ENCODE measurements at regions not wholly inside any gene's neighbourhood (a gene's known extent, or its start where the extent isn't known, plus 50 kb on each side); places are given as distances from the start of the nearest gene placed in this dataset.

GRCh38 chr13:78201411-78201810, 282.8 kb upstream of the EDNRB start:
- TF ChIP-seq CTCF (IDR thresholded peaks at IDR 0.05), result no peak

DNA sequence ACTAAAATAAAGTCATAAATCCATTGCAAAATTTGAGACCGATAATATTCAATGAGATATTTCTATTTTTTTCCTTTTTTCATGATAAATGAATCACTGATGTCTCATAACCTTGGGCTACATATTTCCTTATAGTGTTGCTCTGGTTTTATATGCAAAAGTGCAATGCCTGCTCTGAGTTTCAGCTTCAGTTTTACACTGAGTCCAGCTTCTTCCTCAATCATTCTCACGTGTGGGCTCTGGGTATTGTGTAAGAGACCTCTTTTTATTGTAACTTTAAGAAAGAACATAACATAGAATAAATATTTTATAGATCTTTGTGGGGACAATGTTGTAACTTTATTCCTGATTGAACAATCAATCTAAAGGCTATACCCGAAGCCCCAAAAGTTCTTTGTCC, 280.2 kb upstream of the EDNRB start:
- no peak for TF ChIP-seq CTCF (IDR thresholded peaks at IDR 0.05)

DNA sequence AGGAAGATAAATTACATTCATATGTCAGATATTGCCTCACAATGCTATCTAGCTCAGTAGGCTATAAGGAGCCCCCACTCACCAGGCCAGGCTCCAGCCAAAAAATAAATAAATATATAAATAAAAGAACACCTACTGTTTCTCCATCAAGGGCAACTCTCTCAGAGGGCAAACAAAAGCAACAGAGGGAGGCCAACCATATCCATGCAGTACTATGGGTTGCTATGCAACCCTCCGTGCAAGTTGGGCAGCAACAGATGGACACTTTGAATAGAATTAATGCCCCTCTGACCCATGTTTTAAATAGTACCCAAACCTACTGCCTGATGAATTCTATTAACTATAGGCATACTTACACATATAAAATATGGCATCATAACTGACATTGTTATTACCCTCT, 279.8 kb upstream of the EDNRB start:
- no peak for TF ChIP-seq CTCF (IDR thresholded peaks at IDR 0.05)

- TF ChIP-seq CTCF (IDR thresholded peaks at IDR 0.05), result no peak
Observed at GRCh38 chr13:78197231-78197630, 278.6 kb upstream of the EDNRB start.

DNA sequence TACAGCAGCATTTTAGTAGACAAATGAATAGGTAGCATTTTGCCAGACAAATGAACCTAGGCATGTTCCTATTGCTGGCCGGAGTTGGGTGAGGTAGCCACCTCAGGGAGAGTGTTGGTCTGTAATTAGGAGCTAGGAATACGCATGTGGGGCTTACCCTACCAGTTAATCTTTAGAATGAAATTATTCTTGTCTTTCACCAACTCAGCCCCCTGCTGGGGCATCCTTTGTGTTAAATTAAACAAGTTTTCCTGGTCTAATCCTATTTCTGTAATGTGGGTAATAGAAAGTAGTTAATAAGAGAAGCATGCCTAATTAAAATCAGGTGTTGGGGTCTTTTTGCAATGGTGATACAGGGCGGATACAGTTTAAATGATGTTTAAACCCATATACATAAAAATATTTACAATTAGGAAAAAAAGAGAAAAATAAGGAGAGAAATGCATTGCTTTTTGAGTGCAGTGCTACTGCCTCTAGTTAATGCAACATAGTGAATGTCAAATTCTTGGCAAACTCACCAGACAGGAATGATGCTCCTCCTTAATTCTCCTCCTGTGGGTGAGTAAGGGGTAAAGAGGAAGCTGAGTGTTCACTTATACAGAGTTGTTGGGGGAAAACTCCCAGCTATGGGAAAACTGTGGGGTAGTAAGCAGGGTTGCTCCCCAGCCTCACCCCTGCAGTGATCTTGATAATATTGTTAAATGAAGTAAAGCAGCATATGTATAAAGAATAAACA, 276.4 kb upstream of the EDNRB start:
- TF ChIP-seq CTCF (IDR thresholded peaks at IDR 0.05), result no peak

- no peak for TF ChIP-seq CTCF (IDR thresholded peaks at IDR 0.05)
Observed at GRCh38 chr13:78193846-78194245, 275.2 kb upstream of the EDNRB start.

DNA sequence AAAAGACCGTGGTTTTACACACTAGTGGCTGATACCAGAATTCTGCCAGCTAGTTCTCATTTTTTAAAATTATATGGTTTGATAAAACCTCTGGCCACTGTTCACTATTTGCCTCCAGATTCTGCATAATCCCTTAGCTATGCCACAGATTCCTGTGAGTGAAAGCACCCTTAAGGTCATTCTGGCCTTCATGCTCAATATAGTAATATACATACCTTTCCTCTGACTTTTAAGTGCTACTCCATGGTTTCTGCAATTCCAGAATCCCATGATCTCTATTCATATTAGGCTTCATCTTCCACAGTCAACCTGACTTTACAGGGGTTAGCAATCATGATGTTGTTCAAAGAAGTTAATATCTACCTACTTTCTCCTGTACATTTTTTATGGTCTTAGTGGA, 274.1 kb upstream of the EDNRB start:
- no peak for TF ChIP-seq CTCF (IDR thresholded peaks at IDR 0.05)

DNA sequence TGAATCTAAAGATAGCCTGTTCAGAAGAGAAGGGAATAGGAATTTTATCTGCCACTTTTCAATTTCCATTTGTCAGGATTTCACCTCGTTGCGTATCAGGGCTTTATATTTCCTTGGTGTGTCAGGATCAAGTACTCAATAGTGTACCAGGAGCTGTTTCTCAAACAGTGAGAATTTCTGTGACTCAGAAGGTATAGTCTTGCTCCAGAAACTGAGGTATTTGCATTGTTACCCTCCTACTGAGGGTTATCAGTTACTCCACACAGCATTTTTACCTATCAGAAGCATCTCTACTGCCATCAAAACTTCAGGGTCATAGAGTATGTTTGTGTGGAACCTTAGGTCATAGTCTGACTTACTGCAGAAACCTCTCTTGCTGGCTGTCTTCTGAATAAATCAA, 271.7 kb upstream of the EDNRB start:
- TF ChIP-seq CTCF (IDR thresholded peaks at IDR 0.05), result no peak

Data from LNCAP (cell line).